ENCODE measurements at regions not wholly inside any gene's neighbourhood (a gene's known extent, or its start where the extent isn't known, plus 50 kb on each side); places are given as distances from the start of the nearest gene placed in this dataset.

DNA sequence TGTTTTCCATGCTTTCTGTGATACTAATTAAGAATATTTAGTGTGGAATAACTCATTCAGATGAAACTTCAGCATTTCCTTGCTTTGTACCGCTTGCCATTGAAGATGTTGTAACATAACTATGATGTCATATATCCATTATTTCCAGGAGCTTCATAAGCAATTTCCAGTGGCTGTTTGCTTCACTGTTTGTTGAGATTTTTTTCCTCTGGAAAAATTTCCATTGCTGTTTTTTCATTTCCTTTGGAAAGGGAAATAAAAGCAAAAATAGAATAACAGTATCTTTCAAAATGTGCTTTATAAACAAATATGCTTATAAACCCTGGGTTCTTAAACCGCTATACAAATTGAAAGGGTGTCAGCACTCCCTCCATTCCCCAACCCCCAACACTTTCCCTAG is 319.6 kb upstream of the SEMA6D start:
- DNase-seq = no peak
- H3K27ac ChIP-seq = no peak overlapping the region
- intact Hi-C loops (cut with DNase I) = no loop called here
- H3K9me3 ChIP-seq = no peaks in the 10 kb centered on the region
- no peak overlapping the region for H3K4me3 ChIP-seq (replicated peaks in 1 of 3)
- TF ChIP-seq POLR2A (IDR thresholded peaks at IDR 0.05) (no peak), CTCF (IDR thresholded peaks at IDR 0.05) (no peak)
- no peaks in the 10 kb centered on the region for H3K27me3 ChIP-seq
- no peaks in the 10 kb centered on the region for H3K4me1 ChIP-seq
- no peaks in the 10 kb centered on the region for H3K36me3 ChIP-seq
- WGBS, 2 donors = 76 to 81% methylated on average over 2 of the region's 2 CpGs

- no peak overlapping the region for H3K27ac ChIP-seq
- 69 to 72% methylated on average over 3 of the region's 3 CpGs for WGBS, 2 donors
Measured at GRCh38 chr15:47398132-47398531, 319.2 kb upstream of the SEMA6D start.

GRCh38 chr15:47398594-47398993 is 318.7 kb upstream of the SEMA6D start:
- no peak overlapping the region for H3K27ac ChIP-seq
- TF ChIP-seq POLR2A (IDR thresholded peaks at IDR 0.05) (no peak), CTCF (IDR thresholded peaks at IDR 0.05) (no peak)
- H3K27me3 ChIP-seq = no peaks in the 10 kb centered on the region
- intact Hi-C loops (cut with DNase I) = no loop called here
- H3K4me3 ChIP-seq (replicated peaks in 1 of 3) = no peak overlapping the region
- 79 to 80% methylated on average over 5 of the region's 5 CpGs for WGBS, 2 donors
- DNase-seq = no peak
- H3K4me1 ChIP-seq = no peaks in the 10 kb centered on the region
- no peaks in the 10 kb centered on the region for H3K36me3 ChIP-seq
- no peaks in the 10 kb centered on the region for H3K9me3 ChIP-seq

More at GRCh38 chr15:47398132-47398531, 319.2 kb upstream of the SEMA6D start:
- Histone ChIP-seq H3K4me3 (replicated peaks in 1 of 3) (no peak overlapping the region), H3K9me3 (no peaks in the 10 kb centered on the region), H3K4me1 (no peaks in the 10 kb centered on the region), H3K36me3 (no peaks in the 10 kb centered on the region), H3K27me3 (no peaks in the 10 kb centered on the region)
- intact Hi-C loops (cut with DNase I) = no loop called here
- TF ChIP-seq POLR2A (IDR thresholded peaks at IDR 0.05) = no peak
- no peak for DNase-seq

GRCh38 chr15:47399100-47399499 is 318.2 kb upstream of the SEMA6D start:
- no peak overlapping the region for H3K4me3 ChIP-seq (replicated peaks in 1 of 3)
- H3K9me3 ChIP-seq = no peaks in the 10 kb centered on the region
- intact Hi-C loops (cut with DNase I) = no loop called here

DNA sequence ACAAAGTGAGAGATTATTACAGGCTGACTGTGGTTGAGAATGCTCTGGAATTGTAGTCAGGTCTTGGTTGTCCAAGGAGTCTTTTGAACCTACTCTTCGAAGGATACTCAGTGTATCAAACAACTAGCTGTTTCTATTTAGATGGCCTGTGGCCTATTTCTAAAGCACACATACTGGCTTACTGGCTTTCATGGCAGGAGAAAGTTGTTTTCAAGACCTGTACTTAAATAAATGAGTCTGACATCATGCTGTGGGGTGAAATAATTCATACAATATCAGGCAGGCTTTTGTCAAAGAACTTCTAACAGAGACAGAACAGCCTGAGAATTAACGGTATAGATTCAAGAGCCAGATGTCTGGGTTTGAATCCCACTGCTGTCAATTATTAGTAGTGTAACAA is 316.7 kb upstream of the SEMA6D start:
- DNase-seq = no peak
- Histone ChIP-seq H3K4me1 (no peaks in the 10 kb centered on the region), H3K27ac (no peak overlapping the region), H3K4me3 (replicated peaks in 1 of 3) (no peak overlapping the region), H3K9me3 (no peaks in the 10 kb centered on the region), H3K27me3 (no peaks in the 10 kb centered on the region), H3K36me3 (no peaks in the 10 kb centered on the region)
- no peak for TF ChIP-seq CTCF (IDR thresholded peaks at IDR 0.05)
- no peak for TF ChIP-seq POLR2A (IDR thresholded peaks at IDR 0.05)
- intact Hi-C loops (cut with DNase I) = no loop called here
- WGBS, 2 donors = 86 to 91% methylated on average over 2 of the region's 2 CpGs

More at GRCh38 chr15:47399100-47399499, 318.2 kb upstream of the SEMA6D start:
- WGBS, 2 donors = 84 to 89% methylated on average over 1 of the region's 1 CpG
- no peak overlapping the region for H3K27ac ChIP-seq
- H3K36me3 ChIP-seq = no peaks in the 10 kb centered on the region
- TF ChIP-seq CTCF (IDR thresholded peaks at IDR 0.05) (no peak), POLR2A (IDR thresholded peaks at IDR 0.05) (no peak)
- DNase-seq = no peak
- no peaks in the 10 kb centered on the region for H3K27me3 ChIP-seq
- H3K4me1 ChIP-seq = no peaks in the 10 kb centered on the region

DNA sequence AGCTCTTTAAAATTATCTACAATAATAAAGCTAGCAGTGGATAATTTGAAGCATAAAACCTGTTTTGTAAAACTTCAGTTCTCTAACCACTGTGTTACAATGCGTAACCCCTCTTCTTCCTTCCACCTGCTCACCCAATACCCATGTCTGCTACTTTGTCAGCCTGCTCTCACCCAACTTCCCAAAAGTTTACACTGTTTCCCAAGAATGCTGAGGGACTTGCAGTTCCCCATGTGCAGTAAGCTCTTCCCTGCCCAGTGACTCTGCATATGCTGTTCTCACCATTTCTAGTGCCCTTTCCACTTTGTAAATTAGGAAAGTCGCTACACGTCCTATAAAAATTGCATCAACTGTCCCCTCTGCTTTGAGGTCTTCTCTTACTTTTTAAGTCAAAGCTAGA is 315.9 kb upstream of the SEMA6D start:
- Histone ChIP-seq H3K4me1 (no peaks in the 10 kb centered on the region), H3K27me3 (no peaks in the 10 kb centered on the region), H3K36me3 (no peaks in the 10 kb centered on the region), H3K4me3 (replicated peaks in 1 of 3) (no peak overlapping the region), H3K27ac (no peak overlapping the region), H3K9me3 (no peaks in the 10 kb centered on the region)
- intact Hi-C loops (cut with DNase I) = no loop called here
- 85 to 98% methylated on average over 3 of the region's 3 CpGs for WGBS, 2 donors
- no peak for TF ChIP-seq POLR2A (IDR thresholded peaks at IDR 0.05)
- TF ChIP-seq CTCF (IDR thresholded peaks at IDR 0.05) = no peak
- no peak for DNase-seq

Data from thyroid gland (tissue), 4 donors.